HEK293 (cell line): ENCODE measurements at regions not wholly inside any gene's neighbourhood (a gene's known extent, or its start where the extent isn't known, plus 50 kb on each side); places are given as distances from the start of the nearest gene placed in this dataset.
"Not testable (repeated sequence)": the region's sequence is repeated elsewhere in the genome, so short reads cannot be mapped to it uniquely, and the experiment has no call there.

Source experiments
- CTCF ChIA-PET: fragments of 350-600 bp; formaldehyde crosslinking; extraction: SDS; loops from one replicate; lab custom pipeline; 2021; ENCODE audit warnings: antibody characterized with exemption; lab: Yijun Ruan, JAX
- POLR2A ChIA-PET: fragments of 300-600 bp; formaldehyde crosslinking; extraction: SDS; loops from one replicate; lab custom pipeline; 2020; ENCODE audit warnings: antibody characterized with exemption, inconsistent platforms; lab: Yijun Ruan, JAX
- H3K27ac ChIP-seq: fragments of 200-500 bp; sonication (Bioruptor generic); 2 replicates; pipeline ENCODE4 v1.5.1; 2014; ENCODE audit warnings: low read depth, low read length, control low read depth, inconsistent platforms; ENCODE audit errors: extremely low read depth
- H3K36me3 ChIP-seq, 2 experiments: fragments of 200-500 bp in 1 of 2; sonication (Bioruptor generic) in 1 of 2; 1 replicate in 1 of 2; 2 replicates in 1 of 2; pipeline ENCODE4 v1.5.1; 2014 to 2017; ENCODE audit warnings: inconsistent platforms in 2 of 2, low read length in 2 of 2; ENCODE audit not compliant: control insufficient read depth in 2 of 2, insufficient read depth in 1 of 2
- H3K4me1 ChIP-seq: fragments of 200-500 bp; sonication (Bioruptor generic); 2 replicates; pipeline ENCODE4 v1.5.1; 2014; ENCODE audit warnings: mild to moderate bottlenecking, low read length, inconsistent platforms; ENCODE audit not compliant: control insufficient read depth, insufficient read depth
- H3K4me3 ChIP-seq: 2 replicates; pipeline ENCODE4 v1.5.1; 2011; ENCODE audit warnings: low read depth, mild to moderate bottlenecking, control low read depth, low read length, moderate library complexity
- H3K9me3 ChIP-seq: fragments of 200-500 bp; sonication (Bioruptor generic); 2 replicates; pipeline ENCODE4 v1.5.1; 2014; ENCODE audit warnings: low read depth, low read length, inconsistent platforms; ENCODE audit not compliant: control insufficient read depth, insufficient read depth
- FEZF1 ChIP-seq: fragments of 450-650 bp; formaldehyde crosslinking; IDR thresholded peaks from 2 replicates; pipeline ENCODE4 v1.5.1; 2016; ENCODE audit warnings: missing biosample characterization, missing genetic modification characterization
- REPIN1 ChIP-seq: fragments of 450-650 bp; formaldehyde crosslinking; IDR thresholded peaks from 2 replicates; pipeline ENCODE4 v1.5.1; 2017; ENCODE audit warnings: missing biosample characterization, missing genetic modification characterization, low read depth
- REST ChIP-seq: fragments of 450-650 bp; formaldehyde crosslinking; IDR thresholded peaks from 2 replicates; pipeline ENCODE4 v1.5.1; 2016; ENCODE audit warnings: missing biosample characterization, missing genetic modification characterization
- SP3 ChIP-seq: fragments of 450-650 bp; formaldehyde crosslinking; IDR thresholded peaks from 2 replicates; pipeline ENCODE4 v1.5.1; 2016; ENCODE audit warnings: missing biosample characterization, missing genetic modification characterization
- TRIM28 ChIP-seq: IDR thresholded peaks from 2 replicates; pipeline ENCODE4 v1.6.1; 2011; ENCODE audit warnings: low read length, control low read depth, borderline replicate concordance
- ZNF274 ChIP-seq, 2 experiments: fragments of 200-500 bp in 1 of 2; fragments of 450-650 bp in 1 of 2; sonication (Bioruptor generic) in 1 of 2; formaldehyde crosslinking in 1 of 2; IDR thresholded peaks; 2 replicates each; pipeline versions ENCODE4 v1.5.1 to v1.6.1; 2014 to 2016; ENCODE audit warnings: borderline replicate concordance in 1 of 2, inconsistent platforms in 1 of 2, low read length in 1 of 2, missing biosample characterization in 1 of 2, missing genetic modification characterization in 1 of 2
- ZNF571 ChIP-seq: fragments of 450-650 bp; formaldehyde crosslinking; IDR thresholded peaks from 2 replicates; pipeline ENCODE4 v1.5.0; 2017; ENCODE audit warnings: missing biosample characterization, missing genetic modification characterization
- ZNF658 ChIP-seq: fragments of 450-650 bp; formaldehyde crosslinking; IDR thresholded peaks from 2 replicates; pipeline ENCODE4; 2016; ENCODE audit warnings: missing biosample characterization, missing genetic modification characterization
- ZNF670 ChIP-seq: fragments of 450-650 bp; formaldehyde crosslinking; IDR thresholded peaks from 2 replicates; pipeline ENCODE4 v1.5.1; 2016; ENCODE audit warnings: missing biosample characterization, missing genetic modification characterization, low read depth
- TF ChIP-seq, protein P1 (sequence below): fragments of 450-650 bp; formaldehyde crosslinking; IDR thresholded peaks from 2 replicates; pipeline ENCODE4 v1.5.1; 2017; ENCODE audit warnings: missing biosample characterization, missing genetic modification characterization
- TF ChIP-seq, protein P2 (sequence below): fragments of 450-650 bp; formaldehyde crosslinking; IDR thresholded peaks from 2 replicates; pipeline ENCODE4 v1.5.1; 2016; ENCODE audit warnings: missing biosample characterization, missing genetic modification characterization

- TF ChIP-seq ZNF658 (tag by site-specific recombination) (no peak), TRIM28 (no peak)
- TF ChIP-seq, protein P1, sequence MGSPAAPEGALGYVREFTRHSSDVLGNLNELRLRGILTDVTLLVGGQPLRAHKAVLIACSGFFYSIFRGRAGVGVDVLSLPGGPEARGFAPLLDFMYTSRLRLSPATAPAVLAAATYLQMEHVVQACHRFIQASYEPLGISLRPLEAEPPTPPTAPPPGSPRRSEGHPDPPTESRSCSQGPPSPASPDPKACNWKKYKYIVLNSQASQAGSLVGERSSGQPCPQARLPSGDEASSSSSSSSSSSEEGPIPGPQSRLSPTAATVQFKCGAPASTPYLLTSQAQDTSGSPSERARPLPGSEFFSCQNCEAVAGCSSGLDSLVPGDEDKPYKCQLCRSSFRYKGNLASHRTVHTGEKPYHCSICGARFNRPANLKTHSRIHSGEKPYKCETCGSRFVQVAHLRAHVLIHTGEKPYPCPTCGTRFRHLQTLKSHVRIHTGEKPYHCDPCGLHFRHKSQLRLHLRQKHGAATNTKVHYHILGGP (tag by site-specific recombination): no peak
- TF ChIP-seq, protein P2, sequence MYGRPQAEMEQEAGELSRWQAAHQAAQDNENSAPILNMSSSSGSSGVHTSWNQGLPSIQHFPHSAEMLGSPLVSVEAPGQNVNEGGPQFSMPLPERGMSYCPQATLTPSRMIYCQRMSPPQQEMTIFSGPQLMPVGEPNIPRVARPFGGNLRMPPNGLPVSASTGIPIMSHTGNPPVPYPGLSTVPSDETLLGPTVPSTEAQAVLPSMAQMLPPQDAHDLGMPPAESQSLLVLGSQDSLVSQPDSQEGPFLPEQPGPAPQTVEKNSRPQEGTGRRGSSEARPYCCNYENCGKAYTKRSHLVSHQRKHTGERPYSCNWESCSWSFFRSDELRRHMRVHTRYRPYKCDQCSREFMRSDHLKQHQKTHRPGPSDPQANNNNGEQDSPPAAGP: no peak
Observed at GRCh38 chr1:147417024-147417423, 124.3 kb upstream of the BCL9 start (continued).

GRCh38 chr1:147423100-147423827 is 118.0 kb upstream of the BCL9 start:
- H3K9me3 ChIP-seq, H3K4me3 ChIP-seq, H3K36me3 ChIP-seq, H3K27ac ChIP-seq, H3K4me1 ChIP-seq, CTCF ChIA-PET, POLR2A ChIA-PET: not testable (repeated sequence)

GRCh38 chr1:147434921-147435320 is 106.4 kb upstream of the BCL9 start:
- no peak overlapping the region for H3K27ac ChIP-seq
- ChIA-PET POLR2A (no interaction called here), CTCF (interaction anchor here (0.6 kb wide), 1 partner anchor 203 kb away, joined by 4 read pairs; no protein-coding TSS in a partner anchor)
- H3K9me3 ChIP-seq: no peaks in the 10 kb centered on the region
- no peak overlapping the region for H3K4me3 ChIP-seq
- no peaks in the 10 kb centered on the region for H3K4me1 ChIP-seq
- H3K36me3 ChIP-seq: no peaks in the 10 kb centered on the region
- TF ChIP-seq FEZF1 (tag by site-specific recombination): no peak
- TF ChIP-seq ZNF571 (tag by site-specific recombination): no peak
- TF ChIP-seq SP3 (tag by site-specific recombination): no peak
- no peak for TF ChIP-seq ZNF670 (tag by site-specific recombination)

DNA sequence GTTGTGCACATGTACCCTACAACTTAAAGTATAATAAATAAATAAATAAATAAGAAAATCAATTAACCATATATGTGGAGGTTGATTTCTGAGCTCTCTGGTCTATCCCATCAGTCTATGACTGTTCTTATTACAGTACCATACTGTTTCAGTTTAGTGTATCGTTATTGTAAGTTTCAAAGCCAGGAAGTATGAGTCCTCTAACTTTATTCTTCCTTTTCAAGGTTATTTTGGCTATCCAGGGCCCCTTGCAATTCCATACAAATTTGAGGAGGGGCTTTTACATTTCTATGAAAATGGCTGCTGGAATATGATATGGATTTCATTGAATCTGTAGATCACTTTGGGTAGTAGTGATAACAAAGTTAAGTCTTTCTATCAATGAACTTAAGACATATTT is 96.9 kb upstream of the BCL9 start:
- no peak overlapping the region for H3K27ac ChIP-seq
- no peaks in the 10 kb centered on the region; the same call in 1 of the 2 replicates for H3K9me3 ChIP-seq
- H3K36me3 ChIP-seq: no peaks in the 10 kb centered on the region
- CTCF ChIA-PET: interaction anchor here (0.5 kb wide), 1 partner anchor 90 kb away, joined by 4 read pairs; no protein-coding TSS in a partner anchor
- no peak overlapping the region for H3K4me3 ChIP-seq
- TF ChIP-seq ZNF274 (IDR thresholded peaks at IDR 0.05; ENCODE audit: low read length) (peak; percentile 61; the same call in 1 of the 2 replicates), ZNF274 (tag by site-specific recombination; IDR thresholded peaks at IDR 0.05; ENCODE audit: borderline replicate concordance) (no peak), REPIN1 (tag by site-specific recombination) (no peak)
- POLR2A ChIA-PET: no interaction called here
- H3K4me1 ChIP-seq: no peaks in the 10 kb centered on the region

DNA sequence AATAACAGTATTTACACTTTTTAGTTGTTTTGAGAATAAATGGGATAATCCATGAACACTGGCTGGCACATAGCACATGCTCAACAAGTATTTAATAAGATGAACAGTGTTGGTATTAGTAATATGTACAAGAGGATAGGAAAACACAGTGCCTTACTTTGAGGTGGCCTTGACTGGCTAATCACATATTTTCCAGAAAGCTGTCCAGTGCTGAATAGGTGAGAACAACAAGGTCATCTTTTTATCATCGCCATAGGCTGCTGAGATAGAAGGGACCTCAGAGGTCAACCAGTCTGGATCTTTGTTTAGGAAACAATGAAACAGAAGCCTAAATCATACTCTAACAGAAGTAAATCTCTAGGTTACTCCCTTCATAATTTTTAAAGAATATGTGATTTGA is 89.7 kb upstream of the BCL9 start:
- no peaks in the 10 kb centered on the region for H3K4me1 ChIP-seq
- ChIA-PET POLR2A (no interaction called here), CTCF (interaction anchor here (0.6 kb wide), 1 partner anchor 203 kb away, joined by 3 read pairs; no protein-coding TSS in a partner anchor)
- H3K36me3 ChIP-seq: no peaks in the 10 kb centered on the region
- no peak overlapping the region for H3K4me3 ChIP-seq
- TF ChIP-seq ZNF274 (IDR thresholded peaks at IDR 0.05; ENCODE audit: low read length): no peak
- TF ChIP-seq ZNF274 (tag by site-specific recombination; IDR thresholded peaks at IDR 0.05; ENCODE audit: borderline replicate concordance): no peak
- 0 out of 2 replicates have a peak, but pooled peaks have one; percentile 18 for TF ChIP-seq REST (tag by site-specific recombination)
- no peak overlapping the region for H3K27ac ChIP-seq
- no peaks in the 10 kb centered on the region for H3K9me3 ChIP-seq
